Skeletal muscle cell (primary cell): ENCODE measurements at regions not wholly inside any gene's neighbourhood (a gene's known extent, or its start where the extent isn't known, plus 50 kb on each side); places are given as distances from the start of the nearest gene placed in this dataset.

Source experiments
- DNase-seq: peaks from one replicate; pipeline ENCODE4 v3.0.0-alpha.2; 2010; ENCODE audit warnings: low read depth
- H3K4me3 ChIP-seq: 2 replicates; pipeline ENCODE4 v1.5.1; 2011; ENCODE audit warnings: low read depth, mild to moderate bottlenecking, control low read depth, low read length, moderate library complexity

DNA sequence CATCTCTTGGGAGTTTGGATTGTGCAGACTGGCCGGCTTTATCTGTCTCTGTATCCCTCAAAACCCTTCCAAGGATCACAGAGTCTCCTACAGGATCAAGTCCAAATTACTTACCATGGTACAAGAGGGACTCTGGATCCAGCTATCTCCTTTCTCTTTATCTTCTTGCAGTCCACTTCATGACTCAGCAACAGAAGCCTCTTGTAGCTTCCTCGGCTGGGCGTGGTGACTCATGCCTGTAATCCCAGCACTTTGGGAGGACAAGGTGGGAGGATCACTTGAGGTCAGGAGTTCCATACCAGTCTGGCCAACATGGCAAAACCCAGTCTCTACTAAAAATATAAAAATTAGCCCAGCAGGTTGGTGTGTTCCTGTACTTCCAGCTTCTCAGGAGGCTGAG lies 189.7 kb downstream of the BCAT1 start:
- H3K4me3 ChIP-seq = no peak overlapping the region
- no peak for DNase-seq

DNA sequence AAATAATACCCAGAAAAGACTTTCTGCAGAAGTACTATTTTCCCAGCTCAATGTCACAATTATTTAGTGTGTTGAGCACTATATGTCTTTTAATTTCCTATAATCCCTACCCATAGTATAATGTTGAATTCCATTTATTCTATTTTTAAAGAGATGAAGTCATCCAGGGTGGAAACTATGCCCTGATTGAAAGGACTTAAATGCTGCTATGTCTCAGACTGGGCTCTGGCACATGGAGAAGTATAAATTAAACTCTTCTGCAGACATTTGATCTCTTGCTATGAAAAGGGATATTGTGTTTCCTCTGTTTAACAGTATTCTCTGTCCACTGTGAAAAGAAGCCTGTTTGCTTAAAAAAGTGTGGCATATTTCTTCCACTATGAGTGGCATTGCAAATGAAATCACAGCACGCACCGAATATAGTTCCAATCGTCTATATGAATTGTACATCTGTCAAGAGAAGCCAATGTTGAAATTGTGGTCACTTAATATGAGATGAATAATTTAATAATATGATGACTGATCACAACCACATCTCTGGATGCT lies 192.3 kb downstream of the BCAT1 start:
- H3K4me3 ChIP-seq = no peak overlapping the region
- no peak for DNase-seq

DNA sequence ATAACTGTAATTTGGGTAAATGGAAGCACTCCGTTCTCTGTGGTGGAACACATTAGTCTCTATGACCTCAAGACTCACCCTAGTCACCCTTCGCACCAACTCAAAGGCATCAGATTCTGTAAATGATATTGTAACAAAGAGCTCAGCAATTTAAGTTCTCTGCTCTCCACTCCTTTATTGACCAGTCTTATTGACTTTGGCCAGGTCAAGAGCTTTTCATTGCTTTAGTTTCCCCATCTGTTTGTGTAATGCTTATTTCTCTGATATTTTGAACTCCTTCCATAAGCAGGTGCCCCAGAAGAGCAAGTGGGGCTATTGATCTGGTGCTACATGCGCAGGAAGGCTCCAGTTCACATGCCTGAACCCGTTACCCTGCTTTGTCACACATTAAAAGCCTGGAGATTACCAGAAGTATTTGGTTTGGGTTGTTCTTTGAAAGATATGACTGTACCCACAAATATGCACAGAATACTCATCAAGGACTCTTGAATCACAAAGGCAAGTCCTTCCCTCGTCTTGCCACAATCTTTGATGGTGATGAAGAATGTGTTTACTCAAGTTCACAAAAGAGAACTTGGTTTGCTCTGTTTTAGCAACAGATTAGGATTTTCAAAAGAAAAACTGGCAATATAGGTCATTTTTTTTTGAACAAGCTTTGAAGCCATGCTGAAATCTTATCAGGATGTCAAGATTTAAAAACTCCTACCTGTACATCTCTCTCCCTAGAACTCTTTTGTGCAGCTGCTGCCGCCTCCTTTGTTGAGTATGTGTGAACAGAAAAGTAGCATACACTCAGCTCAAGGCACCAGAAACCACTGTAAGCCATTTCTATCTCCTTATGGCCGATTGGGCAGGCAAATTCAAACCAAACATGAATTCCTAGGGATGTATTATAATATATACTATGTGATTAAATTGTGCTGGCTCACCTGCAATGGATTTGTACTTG lies 193.9 kb downstream of the BCAT1 start:
- DNase-seq = peak; percentile 69

GRCh38 chr12:24752763-24753462 lies 196.0 kb downstream of the BCAT1 start:
- DNase-seq = no peak
- no peak overlapping the region for H3K4me3 ChIP-seq

More for the DNA sequence above, 193.9 kb downstream of the BCAT1 start:
- no peak overlapping the region for H3K4me3 ChIP-seq

GRCh38 chr12:24751181-24751580 lies 197.7 kb downstream of the BCAT1 start:
- H3K4me3 ChIP-seq = no peak overlapping the region
- no peak for DNase-seq

GRCh38 chr12:24750263-24750662 lies 198.6 kb downstream of the BCAT1 start:
- H3K4me3 ChIP-seq = no peak overlapping the region
- no peak for DNase-seq

DNA sequence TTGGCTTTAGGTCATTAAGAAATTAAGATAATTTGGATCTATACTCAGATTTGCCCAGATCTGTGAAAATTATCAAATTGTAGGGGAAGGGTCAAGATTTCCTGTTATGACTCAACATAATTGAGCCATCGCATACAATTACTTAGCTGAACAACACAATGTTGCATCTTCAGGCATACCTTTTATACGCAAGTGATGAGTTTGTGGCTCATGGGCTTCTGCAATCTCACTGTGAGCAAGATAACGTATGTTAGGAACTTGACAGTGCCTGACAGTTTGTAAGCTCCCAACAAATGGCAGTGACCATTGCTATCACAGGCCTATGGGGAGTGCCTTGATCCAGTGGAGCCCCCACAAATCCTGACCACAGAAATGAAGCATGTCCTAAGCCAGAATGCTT lies 199.7 kb downstream of the BCAT1 start:
- no peak overlapping the region for H3K4me3 ChIP-seq
- DNase-seq = no peak

DNA sequence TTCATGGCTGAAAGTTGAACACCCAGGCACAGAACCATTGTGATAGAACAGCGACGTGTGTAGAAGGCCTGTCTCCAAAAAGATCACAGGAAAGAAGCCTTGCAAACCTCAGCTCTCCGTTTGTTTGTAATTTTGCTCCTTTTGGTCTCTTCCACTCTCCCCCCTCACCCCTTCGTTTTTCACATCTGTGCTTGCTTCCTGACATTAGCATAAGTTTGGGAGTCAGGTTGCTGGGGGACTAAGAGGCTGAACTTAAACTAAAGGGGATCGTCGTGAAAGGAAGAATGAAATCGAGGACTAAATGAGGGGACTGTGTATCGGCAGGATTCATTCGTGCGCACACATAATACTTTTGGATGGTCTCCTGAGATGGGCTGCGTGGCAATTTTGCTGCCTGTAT lies 200.6 kb downstream of the BCAT1 start:
- H3K4me3 ChIP-seq = no peak overlapping the region
- DNase-seq = no peak

DNA sequence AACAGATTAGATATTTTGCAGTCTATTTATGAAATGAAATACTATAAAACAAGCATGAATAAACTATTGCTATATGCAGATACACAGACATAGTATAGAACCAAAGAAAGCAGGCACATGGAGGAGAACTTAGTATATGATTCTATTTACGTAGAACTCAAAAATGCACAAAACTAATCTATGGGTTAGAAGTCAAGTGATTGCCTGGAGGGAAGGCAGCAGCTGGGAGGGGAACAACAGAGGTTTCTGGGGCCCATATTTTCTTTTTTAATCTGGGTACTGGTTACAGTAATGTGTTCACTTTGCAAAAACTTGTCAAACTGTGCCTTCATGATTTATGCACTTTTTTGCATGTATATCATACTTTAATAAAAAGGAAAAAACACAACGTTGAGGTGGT lies 202.0 kb downstream of the BCAT1 start:
- no peak for DNase-seq
- H3K4me3 ChIP-seq = no peak overlapping the region

DNA sequence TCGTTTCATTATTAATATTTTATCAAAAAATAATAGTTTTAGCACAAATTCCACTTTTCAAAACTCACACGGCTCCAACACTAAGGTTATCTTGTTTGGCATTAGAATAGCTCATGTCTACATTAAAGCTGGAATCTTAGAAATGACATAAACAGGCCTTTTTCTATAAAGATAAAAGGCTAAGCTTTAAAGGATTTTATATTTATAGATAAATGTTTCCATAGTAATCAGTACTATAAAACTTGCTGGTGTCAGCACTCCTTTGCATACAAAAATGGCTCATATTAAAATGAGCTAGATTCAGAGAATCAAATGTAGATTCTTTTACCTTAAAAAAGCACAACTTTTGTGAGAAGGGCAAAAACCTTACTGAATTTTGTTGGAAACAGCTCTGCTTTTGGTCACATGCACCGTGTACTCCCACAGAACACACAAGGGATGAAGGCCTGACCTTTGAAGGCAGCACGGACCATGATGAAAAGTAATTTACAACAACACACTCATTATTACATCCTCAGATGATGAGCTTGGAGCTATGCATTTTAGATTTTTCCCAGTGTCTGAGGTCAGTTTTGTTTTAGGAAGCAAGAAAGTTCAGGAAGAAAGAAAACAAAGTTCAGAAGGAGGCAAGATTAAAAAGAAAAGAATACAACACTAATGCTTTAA lies 202.8 kb downstream of the BCAT1 start:
- no peak for DNase-seq
- H3K4me3 ChIP-seq = no peak overlapping the region

GRCh38 chr12:24743941-24744793 lies 204.7 kb downstream of the BCAT1 start:
- H3K4me3 ChIP-seq = no peak overlapping the region
- no peak for DNase-seq

GRCh38 chr12:24742378-24742777 lies 206.5 kb downstream of the BCAT1 start:
- DNase-seq = no peak
- H3K4me3 ChIP-seq = no peak overlapping the region

DNA sequence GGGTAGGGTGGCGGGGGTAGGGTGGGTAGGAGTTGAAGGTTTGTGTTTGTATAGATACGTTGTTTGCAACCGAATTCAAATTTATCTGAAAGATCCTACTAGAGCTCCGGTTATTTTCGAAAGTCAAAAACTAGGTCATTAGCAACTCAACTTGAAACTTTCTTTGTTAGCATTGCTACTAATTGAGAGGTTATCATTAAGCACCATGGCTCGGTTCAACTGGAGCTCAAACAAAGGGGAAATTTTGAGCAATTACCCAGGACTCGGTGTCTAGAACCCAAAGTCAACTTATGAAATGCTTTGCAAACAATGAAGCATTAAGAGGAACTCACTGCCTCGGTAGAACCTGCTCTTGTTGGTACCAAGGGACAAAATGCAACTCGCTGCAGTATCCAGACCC lies 207.7 kb downstream of the BCAT1 start:
- no peak overlapping the region for H3K4me3 ChIP-seq
- no peak for DNase-seq

DNA sequence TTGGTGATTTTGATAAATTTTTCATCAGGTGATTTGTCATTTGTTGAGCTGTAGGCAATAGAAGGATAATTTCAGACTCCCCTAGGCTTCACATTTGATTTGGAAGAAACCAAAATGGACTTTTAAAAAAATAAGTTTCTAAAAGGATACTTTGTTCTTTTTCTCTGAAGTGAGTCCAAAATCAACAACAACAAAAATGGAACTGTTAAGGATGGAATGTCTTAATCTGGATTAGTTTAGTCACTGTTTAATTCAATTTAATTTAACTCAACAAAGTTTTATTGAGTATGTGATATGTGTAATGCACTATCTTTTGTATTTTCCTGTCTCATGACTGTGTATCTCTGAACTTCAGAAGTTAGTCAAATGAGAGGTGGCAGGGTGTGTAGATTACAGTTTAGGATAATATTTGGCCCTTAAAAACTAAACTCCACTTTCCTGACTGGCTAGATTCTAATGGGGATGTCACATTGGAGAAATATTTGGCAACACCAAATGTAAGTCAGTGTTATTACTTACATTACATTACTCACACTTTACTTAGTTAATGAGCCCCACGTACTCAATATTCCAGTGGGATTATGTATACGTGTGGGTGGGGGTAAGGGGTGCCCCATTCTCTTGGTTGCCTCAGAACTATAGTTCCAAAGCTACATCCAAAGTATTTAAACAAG lies 209.7 kb downstream of the BCAT1 start:
- no peak for DNase-seq

GRCh38 chr12:24738441-24738840 lies 210.5 kb downstream of the BCAT1 start:
- H3K4me3 ChIP-seq = no peak overlapping the region
- no peak for DNase-seq

More for the DNA sequence above, 209.7 kb downstream of the BCAT1 start:
- H3K4me3 ChIP-seq = no peak overlapping the region

GRCh38 chr12:24731596-24731995 lies 217.3 kb downstream of the BCAT1 start:
- no peak for DNase-seq

GRCh38 chr12:24730489-24730896 lies 218.4 kb downstream of the BCAT1 start:
- DNase-seq = no peak

More at GRCh38 chr12:24731596-24731995, 217.3 kb downstream of the BCAT1 start:
- H3K4me3 ChIP-seq = no peak overlapping the region

DNA sequence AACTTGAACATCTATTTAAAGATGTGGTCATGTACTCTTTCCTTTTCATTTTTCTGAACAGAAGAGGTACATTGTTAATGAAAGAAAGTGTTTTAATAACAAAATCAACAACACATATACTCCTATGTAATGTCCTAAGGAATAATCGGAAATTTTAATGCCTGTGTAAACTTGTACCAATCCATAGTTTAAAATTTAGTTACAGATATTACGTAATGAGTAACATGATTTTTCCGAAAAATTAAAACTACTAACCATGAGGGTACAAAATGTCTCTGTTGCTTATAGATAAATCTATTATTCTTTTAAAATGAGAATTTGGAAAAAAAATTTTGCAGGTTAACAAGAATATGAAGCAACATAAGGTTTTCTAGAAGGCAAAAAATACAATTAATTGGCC lies 220.1 kb downstream of the BCAT1 start:
- no peak for DNase-seq
- H3K4me3 ChIP-seq = no peak overlapping the region

More at GRCh38 chr12:24730489-24730896, 218.4 kb downstream of the BCAT1 start:
- no peak overlapping the region for H3K4me3 ChIP-seq
